IMR-90 (cell line): ENCODE measurements at regions not wholly inside any gene's neighbourhood (a gene's known extent, or its start where the extent isn't known, plus 50 kb on each side); places are given as distances from the start of the nearest gene placed in this dataset.

Experiments used
- ATAC-seq: fragments of 200-7000 bp; cut with Tn5 transposase; 2 replicates; pipeline ENCODE4 v1.9.1; 2020; ENCODE audit warnings: low read depth, mild to moderate bottlenecking, moderate library complexity
- BruUV-seq: library from RNA; stranded (reverse); fragments of 400-500 nt; replicated peaks from 2 replicates; lab custom pipeline; 2021; lab: Mats Ljungman, UMichigan
- CTCF ChIA-PET: fragments of 300-600 bp; formaldehyde crosslinking; extraction: SDS; loops from one replicate; lab custom pipeline; 2021; ENCODE audit warnings: antibody characterized with exemption; lab: Yijun Ruan, JAX
- POLR2A ChIA-PET: fragments of 300-600 bp; sonication (Branson Sonifier 250); formaldehyde crosslinking; loops from one replicate; lab custom pipeline; 2022; ENCODE audit warnings: antibody characterized with exemption; ENCODE audit not compliant: unreplicated experiment; lab: Charles Lee
- DNase-seq: peaks from one replicate; pipeline ENCODE4 v3.0.0; 2013
- H2AFZ ChIP-seq: replicated peaks from 2 replicates; pipeline ENCODE3; 2013; ENCODE audit warnings: low read length, mild to moderate bottlenecking; ENCODE audit not compliant: poor library complexity
- H2AK5ac ChIP-seq: 2 replicates; pipeline ENCODE4 v1.6.1; 2013; ENCODE audit warnings: low read depth, low read length, inconsistent platforms
- H2AK9ac ChIP-seq: replicated peaks from 2 replicates; pipeline ENCODE3; 2013; ENCODE audit warnings: mild to moderate bottlenecking, low read depth, low read length, moderate library complexity; ENCODE audit not compliant: poor library complexity
- H2BK120ac ChIP-seq: 2 replicates; pipeline ENCODE4 v1.6.1; 2013; ENCODE audit warnings: low read depth, low read length, inconsistent platforms
- H2BK15ac ChIP-seq: 3 replicates; pipeline ENCODE4 v1.6.1; 2013; ENCODE audit warnings: low read depth, low read length, inconsistent platforms
- H2BK20ac ChIP-seq: 2 replicates; pipeline ENCODE4 v1.6.1; 2013; ENCODE audit warnings: low read depth, mild to moderate bottlenecking, inconsistent platforms, low read length, moderate library complexity
- H2BK5ac ChIP-seq: 2 replicates; pipeline ENCODE4 v1.6.1; 2013; ENCODE audit warnings: mild to moderate bottlenecking, low read depth, low read length, inconsistent platforms; ENCODE audit not compliant: poor library complexity, severe bottlenecking
- H3K14ac ChIP-seq: replicated peaks from 2 replicates; pipeline ENCODE4 v1.6.1; 2013; ENCODE audit warnings: low read depth, low read length, inconsistent platforms
- H3K18ac ChIP-seq: 2 replicates; pipeline ENCODE4 v1.6.1; 2013; ENCODE audit warnings: low read depth, low read length, control low read depth
- H3K23ac ChIP-seq: 2 replicates; pipeline ENCODE4 v1.6.1; 2013; ENCODE audit warnings: low read depth, low read length, inconsistent platforms
- H3K27ac ChIP-seq: 2 replicates; pipeline ENCODE4 v1.5.1; 2013; ENCODE audit warnings: mild to moderate bottlenecking, control low read depth, low read length; ENCODE audit not compliant: insufficient read depth
- H3K27me3 ChIP-seq: 2 replicates; pipeline ENCODE4 v1.6.1; 2013; ENCODE audit warnings: low read length; ENCODE audit not compliant: control insufficient read depth, insufficient read depth
- H3K36me3 ChIP-seq: 2 replicates; pipeline ENCODE4 v1.6.1; 2013; ENCODE audit warnings: low read length, mixed read lengths; ENCODE audit not compliant: control insufficient read depth, insufficient read depth
- H3K4ac ChIP-seq: 2 replicates; pipeline ENCODE4 v1.6.1; 2013; ENCODE audit warnings: low read depth, low read length, inconsistent platforms
- H3K4me1 ChIP-seq: 2 replicates; pipeline ENCODE4 v1.6.1; 2013; ENCODE audit warnings: low read length, mixed read lengths; ENCODE audit not compliant: control insufficient read depth, insufficient read depth
- H3K4me2 ChIP-seq: 2 replicates; pipeline ENCODE4 v1.6.1; 2013; ENCODE audit warnings: low read depth, mild to moderate bottlenecking, control low read depth, low read length, moderate library complexity
- H3K4me3 ChIP-seq: 2 replicates; pipeline ENCODE4 v1.5.1; 2013; ENCODE audit warnings: low read depth, mild to moderate bottlenecking, control low read depth, low read length, moderate library complexity; ENCODE audit not compliant: insufficient read depth
- H3K56ac ChIP-seq: 2 replicates; pipeline ENCODE4 v1.6.1; 2013; ENCODE audit warnings: low read length, inconsistent platforms; ENCODE audit not compliant: insufficient read depth; ENCODE audit errors: extremely low read depth
- H3K79me1 ChIP-seq, 2 experiments: 2 replicates each; pipeline ENCODE4 v1.6.1; 2013; ENCODE audit warnings: low read length in 2 of 2, inconsistent platforms in 1 of 2, low read depth in 1 of 2
- H3K9ac ChIP-seq: 2 replicates; pipeline ENCODE4 v1.6.1; 2013; ENCODE audit warnings: low read depth, low read length, control low read depth
- H3K9me1 ChIP-seq: 2 replicates; pipeline ENCODE4 v1.6.1; 2013; ENCODE audit warnings: low read length, inconsistent platforms; ENCODE audit not compliant: insufficient read depth
- H3K9me3 ChIP-seq: 2 replicates; pipeline ENCODE4 v1.6.1; 2013; ENCODE audit warnings: low read length; ENCODE audit not compliant: control insufficient read depth, insufficient read depth
- H4K20me1 ChIP-seq: 2 replicates; pipeline ENCODE4 v1.6.1; 2013; ENCODE audit warnings: low read length, inconsistent platforms; ENCODE audit not compliant: insufficient read depth
- H4K5ac ChIP-seq: 2 replicates; pipeline ENCODE4 v1.6.1; 2013; ENCODE audit warnings: mild to moderate bottlenecking, low read depth, low read length, control low read depth
- H4K8ac ChIP-seq, 2 experiments: 2 replicates each; pipeline ENCODE4 v1.6.1; 2013; ENCODE audit warnings: low read depth in 2 of 2, low read length in 2 of 2, control low read depth in 1 of 2, inconsistent platforms in 1 of 2
- H4K91ac ChIP-seq: 2 replicates; pipeline ENCODE4 v1.6.1; 2013; ENCODE audit warnings: low read depth, low read length, inconsistent platforms; ENCODE audit not compliant: insufficient read depth
- CHD1 ChIP-seq: IDR thresholded peaks from 2 replicates; pipeline ENCODE4 v1.6.1; 2012; ENCODE audit warnings: low read depth, low read length, improper control_type of control experiment
- MXI1 ChIP-seq: IDR thresholded peaks from 2 replicates; pipeline ENCODE4 v1.6.1; 2012; ENCODE audit warnings: low read depth, mild to moderate bottlenecking, low read length, moderate library complexity, borderline replicate concordance
- NFE2L2 ChIP-seq: fragments of 150-350 bp; IDR thresholded peaks from 2 replicates; pipeline ENCODE4 v1.6.1; 2016; ENCODE audit warnings: low read depth, mild to moderate bottlenecking, low read length
- RCOR1 ChIP-seq: IDR thresholded peaks from 2 replicates; pipeline ENCODE4 v1.6.1; 2012; ENCODE audit warnings: mild to moderate bottlenecking, low read length, improper control_type of control experiment; ENCODE audit not compliant: insufficient replicate concordance
- WGBS, 2 experiments: methylation state at CpG; one replicate each; pipeline versions ENCODE4 v1.1.5 to v1.1.7; 2013; ENCODE audit warnings: missing lambda C conversion rate in 2 of 2; ENCODE audit not compliant: insufficient read length in 1 of 2; ENCODE audit errors: extremely low coverage in 2 of 2; 5-methylcytosine and 5-hydroxymethylcytosine counted together
- dilution Hi-C: fragments of 300-500 bp; cut with HindIII; formaldehyde crosslinking; loops from one replicate; pipeline ENCODE4 v1.14.3; 2018; ENCODE audit warnings: low sequenced_read_pairs; ENCODE audit not compliant: unreplicated experiment
- in situ Hi-C: fragments of 300-500 bp; cut with MboI; formaldehyde crosslinking; loops from 3 replicates; pipeline ENCODE4 v1.14.3; 2019; ENCODE audit warnings: low sequenced_read_pairs, inconsistent platforms, mixed read lengths
- intact Hi-C: fragments of 100-400 bp; cut with micrococcal nuclease; formaldehyde crosslinking; loops from 2 replicates; pipeline ENCODE4 v1.10.0; 2022

GRCh38 chr3:164852866-164853265 lies 225.4 kb downstream of the SI start:
- no peak overlapping the region for H3K4me3 ChIP-seq
- no peaks in the 10 kb centered on the region for H3K79me1 ChIP-seq
- H2BK120ac ChIP-seq = no peak overlapping the region
- no peaks in the 10 kb centered on the region for H4K20me1 ChIP-seq
- dilution Hi-C loops (no loop called here), in situ Hi-C loops (no loop called here), intact Hi-C loops (no loop called here)
- TF ChIP-seq CHD1 (no peak), MXI1 (no peak), NFE2L2 (no peak), RCOR1 (no peak)
- no peak overlapping the region for H2AFZ ChIP-seq
- no peak overlapping the region for H3K23ac ChIP-seq
- WGBS, 2 experiments = no CpG with 5 or more reads among the region's 1 CpG
- ATAC-seq = no peak
- H2BK15ac ChIP-seq = no peak overlapping the region
- H3K56ac ChIP-seq = no peak overlapping the region
- no peak overlapping the region for H2BK20ac ChIP-seq
- H3K4me2 ChIP-seq = no peak overlapping the region
- no peak overlapping the region for H2AK9ac ChIP-seq
- no peaks in the 10 kb centered on the region for H3K9me1 ChIP-seq
- H3K4me1 ChIP-seq = no peaks in the 10 kb centered on the region
- H3K36me3 ChIP-seq = no peaks in the 10 kb centered on the region
- no peak overlapping the region for H3K27ac ChIP-seq
- DNase-seq = no peak
- no peak overlapping the region for H3K9ac ChIP-seq
- H3K14ac ChIP-seq = no peak overlapping the region
- peaks cover 8% of the 10 kb centered on the region for H3K9me3 ChIP-seq
- no peak overlapping the region for H4K91ac ChIP-seq
- H3K27me3 ChIP-seq = no peaks in the 10 kb centered on the region
- BruUV-seq = no TSS peak
- H4K8ac ChIP-seq = no peak overlapping the region
- CTCF ChIA-PET = no interaction called here
- no peak overlapping the region for H2BK5ac ChIP-seq
- POLR2A ChIA-PET = no interaction called here
- no peak overlapping the region for H3K18ac ChIP-seq
- H3K4ac ChIP-seq = no peak overlapping the region
- no peak overlapping the region for H4K5ac ChIP-seq
- no peak overlapping the region for H2AK5ac ChIP-seq
